Endothelial cell of umbilical vein (primary cell): ENCODE measurements at regions not wholly inside any gene's neighbourhood (a gene's known extent, or its start where the extent isn't known, plus 50 kb on each side); places are given as distances from the start of the nearest gene placed in this dataset.

Experiments used
- BruUV-seq: library from RNA; stranded (reverse); fragments of 400-500 nt; replicated peaks from 2 replicates; lab custom pipeline; 2021; lab: Mats Ljungman, UMichigan
- CTCF ChIA-PET: fragments of 300-600, 350-600 bp; sonication (Branson Sonifier 250); formaldehyde crosslinking; loops from one replicate; lab custom pipeline; 2021; ENCODE audit warnings: antibody characterized with exemption, inconsistent platforms; lab: Charles Lee
- POLR2A ChIA-PET: fragments of 300-600, 350-600 bp; sonication (Branson Sonifier 250); formaldehyde crosslinking; loops from one replicate; lab custom pipeline; 2021; ENCODE audit warnings: antibody characterized with exemption, inconsistent platforms; lab: Charles Lee
- DNase-seq: peaks from one replicate; pipeline ENCODE4 v3.0.0-alpha.2; 2011; ENCODE audit warnings: low read depth, low spot score
- FAIRE-seq: peaks from 2 replicates; lab custom pipeline; 2011; peaks lifted over from hg19 to GRCh38; lab: Jason Lieb, UNC
- H2AFZ ChIP-seq: 2 replicates; pipeline ENCODE4 v1.6.0; 2012; ENCODE audit warnings: low read depth, low read length, control low read depth, inconsistent platforms
- H3K27ac ChIP-seq: 2 replicates; pipeline ENCODE4 v1.5.1; 2011; ENCODE audit warnings: low read depth, mild to moderate bottlenecking, control low read depth, low read length, moderate library complexity; ENCODE audit not compliant: insufficient read depth
- H3K27me3 ChIP-seq, 2 experiments: 2 replicates each; pipeline versions ENCODE4 v1.6.0 to v1.6.1; 2011; ENCODE audit warnings: low read length in 2 of 2, mixed read lengths in 1 of 2; ENCODE audit not compliant: control insufficient read depth in 2 of 2, insufficient read depth in 2 of 2
- H3K36me3 ChIP-seq, 2 experiments: 2 replicates in 1 of 2; 3 replicates in 1 of 2; pipeline ENCODE4 v1.5.1; 2011; ENCODE audit warnings: low read length in 2 of 2, mild to moderate bottlenecking in 1 of 2, moderate library complexity in 1 of 2; ENCODE audit not compliant: control insufficient read depth in 2 of 2, insufficient read depth in 2 of 2; ENCODE audit errors: extremely low read depth in 1 of 2
- H3K4me1 ChIP-seq: 3 replicates; pipeline ENCODE4 v1.5.1; 2011; ENCODE audit warnings: mild to moderate bottlenecking, low read length; ENCODE audit not compliant: control insufficient read depth, insufficient read depth; ENCODE audit errors: extremely low read depth
- H3K4me2 ChIP-seq: 2 replicates; pipeline ENCODE4 v1.6.1; 2011; ENCODE audit warnings: low read length, control low read depth, mixed read lengths; ENCODE audit not compliant: insufficient read depth
- H3K4me3 ChIP-seq, 3 experiments: fragments of 200-600 bp in 1 of 3; sonication (generic), shearing (Covaris generic) in 1 of 3; replicated peaks in 1 of 3; 2 replicates each; pipeline ENCODE4 v1.5.1; 2011 to 2016; ENCODE audit warnings: control low read depth in 3 of 3, low read length in 3 of 3, mild to moderate bottlenecking in 2 of 3, inconsistent platforms in 1 of 3, low read depth in 1 of 3, moderate library complexity in 1 of 3; ENCODE audit not compliant: insufficient read depth in 1 of 3
- H3K79me2 ChIP-seq: 2 replicates; pipeline ENCODE4 v1.6.0; 2012; ENCODE audit warnings: low read length, inconsistent platforms; ENCODE audit not compliant: control insufficient read depth, insufficient read depth
- H3K9ac ChIP-seq: replicated peaks from 2 replicates; pipeline ENCODE3; 2011; ENCODE audit warnings: low read length, control low read depth; ENCODE audit not compliant: insufficient read depth; ENCODE audit errors: extremely low read depth
- H3K9me1 ChIP-seq: replicated peaks from 3 replicates; pipeline ENCODE4 v1.6.0; 2011; ENCODE audit warnings: mild to moderate bottlenecking, low read length; ENCODE audit not compliant: control insufficient read depth, insufficient read depth; ENCODE audit errors: extremely low read depth
- H3K9me3 ChIP-seq: replicated peaks from 2 replicates; pipeline ENCODE4 v1.5.1; 2012; ENCODE audit warnings: low read length, inconsistent platforms; ENCODE audit not compliant: control insufficient read depth, insufficient read depth
- H4K20me1 ChIP-seq: replicated peaks from 2 replicates; pipeline ENCODE3; 2011; ENCODE audit warnings: mild to moderate bottlenecking, low read length; ENCODE audit not compliant: control insufficient read depth, insufficient read depth; ENCODE audit errors: extremely low read depth
- CTCF ChIP-seq, 2 donors: IDR thresholded peaks; 1 replicate in 1 of 2; 2 replicates in 1 of 2; pipeline ENCODE4 v1.5.1; 2011; ENCODE audit warnings: low read length in 2 of 2, mild to moderate bottlenecking in 2 of 2, moderate library complexity in 2 of 2, control low read depth in 1 of 2, inconsistent platforms in 1 of 2, low read depth in 1 of 2; ENCODE audit not compliant: insufficient read depth in 1 of 2; ENCODE audit errors: extremely low read depth in 1 of 2
- EZH2 ChIP-seq: IDR thresholded peaks from 2 replicates; pipeline ENCODE4 v1.6.1; 2012; ENCODE audit warnings: borderline replicate concordance, low read depth, mild to moderate bottlenecking, moderate library complexity, low read length, inconsistent platforms; ENCODE audit not compliant: severe bottlenecking
- FOS ChIP-seq: IDR thresholded peaks from 2 replicates; pipeline ENCODE4 v1.6.1; 2011; ENCODE audit warnings: mild to moderate bottlenecking, low read length, moderate library complexity, borderline replicate concordance; ENCODE audit not compliant: insufficient read depth
- GATA2 ChIP-seq: IDR thresholded peaks from 2 replicates; pipeline ENCODE4 v1.7.0; 2011; ENCODE audit warnings: low read depth, mild to moderate bottlenecking, moderate library complexity, mixed read lengths, low read length; ENCODE audit not compliant: insufficient read length, insufficient read depth
- JUN ChIP-seq: IDR thresholded peaks from 2 replicates; pipeline ENCODE4 v1.6.1; 2011; ENCODE audit warnings: borderline replicate concordance, low read depth; ENCODE audit not compliant: insufficient read length, insufficient read depth
- MYC ChIP-seq: IDR thresholded peaks from one replicate; pipeline ENCODE4 v1.6.1; 2011; ENCODE audit warnings: mild to moderate bottlenecking, low read depth, low read length
- POLR2A ChIP-seq: IDR thresholded peaks from 2 replicates; pipeline ENCODE4 v1.6.1; 2012; ENCODE audit warnings: low read depth, mild to moderate bottlenecking, control low read depth, low read length
- POLR2AphosphoS5 ChIP-seq: IDR thresholded peaks from 2 replicates; pipeline ENCODE4 v1.6.1; 2012; ENCODE audit warnings: low read depth, mild to moderate bottlenecking, control low read depth, low read length, moderate library complexity; ENCODE audit not compliant: insufficient read depth
- dilution Hi-C: fragments of 300-500 bp; cut with MboI; formaldehyde crosslinking; loops from one replicate; pipeline ENCODE4 v1.15.0; 2019; ENCODE audit warnings: low sequenced_read_pairs; ENCODE audit not compliant: extremely low pct_ligation_motif_present
- intact Hi-C: fragments of 100-400 bp; cut with micrococcal nuclease; formaldehyde crosslinking; loops from one replicate; pipeline ENCODE4 v1.10.0; 2022
- TF ChIP-seq, protein P1 (sequence below): IDR thresholded peaks from 2 replicates; pipeline ENCODE4 v1.6.1; 2011; ENCODE audit not compliant: insufficient read depth, insufficient read length

GRCh38 chr4:123943976-123944375 is 547.4 kb downstream of the SPRY1 start:
- no TSS peak for BruUV-seq
- CTCF ChIA-PET, result interaction anchor here (1.8 kb wide), 1 partner anchor 171 kb away, joined by 6 read pairs; no protein-coding TSS in a partner anchor
- DNase-seq, result no peak
- Histone ChIP-seq H3K9me3 (no peaks in the 10 kb centered on the region), H3K4me1 (peaks cover 14% of the 10 kb centered on the region), H2AFZ (no peak overlapping the region), H3K9ac (no peak overlapping the region), H3K27me3 (no peaks in the 10 kb centered on the region), H4K20me1 (no peaks in the 10 kb centered on the region), H3K4me3 (no peak overlapping the region), H3K79me2 (no peaks in the 10 kb centered on the region), H3K9me1 (no peaks in the 10 kb centered on the region), H3K36me3 (no peaks in the 10 kb centered on the region), H3K27ac (no peak overlapping the region), H3K4me2 (no peak overlapping the region)
- intact Hi-C loops, result no loop called here
- no peak for FAIRE-seq
- dilution Hi-C loops, result no loop called here
- TF ChIP-seq MYC (no peak), CTCF (IDR thresholded peaks at IDR 0.05; ENCODE audit: extremely low read depth in 1 of 2, insufficient read depth in 1 of 2, low read depth in 1 of 2, low read length in 2 of 2) (no peak), POLR2AphosphoS5 (no peak), POLR2A (no peak), FOS (no peak), JUN (no peak), GATA2 (no peak), EZH2 (no peak)
- TF ChIP-seq, protein P1, sequence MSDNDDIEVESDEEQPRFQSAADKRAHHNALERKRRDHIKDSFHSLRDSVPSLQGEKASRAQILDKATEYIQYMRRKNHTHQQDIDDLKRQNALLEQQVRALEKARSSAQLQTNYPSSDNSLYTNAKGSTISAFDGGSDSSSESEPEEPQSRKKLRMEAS, result no peak
- POLR2A ChIA-PET, result no interaction called here
